ENCODE measurements at regions not wholly inside any gene's neighbourhood (a gene's known extent, or its start where the extent isn't known, plus 50 kb on each side); places are given as distances from the start of the nearest gene placed in this dataset.
"Not testable (repeated sequence)": the region's sequence is repeated elsewhere in the genome, so short reads cannot be mapped to it uniquely, and the experiment has no call there.

DNA sequence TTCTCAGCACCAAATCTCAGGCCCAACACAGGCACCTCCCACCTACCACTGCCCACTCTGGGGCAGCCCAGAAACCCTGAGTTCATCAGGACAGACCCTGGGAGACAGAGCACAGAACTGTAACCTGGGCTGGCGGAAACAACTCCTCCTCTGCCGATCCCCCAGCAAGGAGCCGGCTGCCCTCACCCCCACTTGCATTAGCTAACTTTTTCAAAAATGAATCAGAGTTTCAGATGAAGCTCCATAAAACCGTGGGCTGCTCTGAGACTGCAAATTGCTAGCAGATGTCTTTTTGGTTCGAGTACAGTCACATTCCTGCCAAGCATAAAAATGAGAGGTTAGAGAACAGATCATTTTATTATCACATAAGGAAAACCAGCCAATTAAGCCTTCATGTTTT lies 93.4 kb upstream of the PARD3 start:
- DNase-seq (ENCODE audit: low spot score) = peak; percentile 90

DNA sequence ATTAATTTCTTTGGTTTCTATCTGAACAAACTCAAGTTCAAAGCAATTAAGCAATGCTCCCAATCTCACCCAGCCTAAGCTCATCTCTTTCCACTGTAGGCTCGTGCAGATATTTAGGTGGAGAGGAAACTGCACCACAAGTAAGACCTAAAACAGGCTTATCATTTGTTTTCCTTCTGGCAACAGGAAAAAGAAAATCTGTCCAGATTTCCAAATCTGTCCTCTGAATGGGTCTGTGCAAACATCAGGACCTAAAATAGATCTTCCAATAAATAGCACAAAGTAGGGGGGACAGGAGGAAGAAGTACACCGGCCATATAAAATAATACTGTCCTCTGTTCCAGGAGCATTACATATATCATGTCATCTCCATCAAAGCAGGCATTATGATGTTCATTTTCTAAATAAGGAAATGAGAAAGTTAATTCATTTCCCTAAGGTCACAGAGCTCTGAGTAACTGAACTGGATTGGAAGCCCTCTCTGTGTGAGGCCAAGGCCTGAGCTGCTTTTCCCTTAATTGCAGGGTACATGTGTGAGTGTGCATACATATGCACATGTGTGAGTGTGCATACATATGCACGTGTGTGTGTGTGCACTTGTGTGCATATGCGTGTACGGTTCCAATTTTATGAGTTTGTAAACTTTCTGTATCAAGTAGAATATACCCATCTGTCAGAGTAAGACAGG lies 92.8 kb upstream of the PARD3 start:
- DNase-seq (ENCODE audit: low spot score) = no peak

DNA sequence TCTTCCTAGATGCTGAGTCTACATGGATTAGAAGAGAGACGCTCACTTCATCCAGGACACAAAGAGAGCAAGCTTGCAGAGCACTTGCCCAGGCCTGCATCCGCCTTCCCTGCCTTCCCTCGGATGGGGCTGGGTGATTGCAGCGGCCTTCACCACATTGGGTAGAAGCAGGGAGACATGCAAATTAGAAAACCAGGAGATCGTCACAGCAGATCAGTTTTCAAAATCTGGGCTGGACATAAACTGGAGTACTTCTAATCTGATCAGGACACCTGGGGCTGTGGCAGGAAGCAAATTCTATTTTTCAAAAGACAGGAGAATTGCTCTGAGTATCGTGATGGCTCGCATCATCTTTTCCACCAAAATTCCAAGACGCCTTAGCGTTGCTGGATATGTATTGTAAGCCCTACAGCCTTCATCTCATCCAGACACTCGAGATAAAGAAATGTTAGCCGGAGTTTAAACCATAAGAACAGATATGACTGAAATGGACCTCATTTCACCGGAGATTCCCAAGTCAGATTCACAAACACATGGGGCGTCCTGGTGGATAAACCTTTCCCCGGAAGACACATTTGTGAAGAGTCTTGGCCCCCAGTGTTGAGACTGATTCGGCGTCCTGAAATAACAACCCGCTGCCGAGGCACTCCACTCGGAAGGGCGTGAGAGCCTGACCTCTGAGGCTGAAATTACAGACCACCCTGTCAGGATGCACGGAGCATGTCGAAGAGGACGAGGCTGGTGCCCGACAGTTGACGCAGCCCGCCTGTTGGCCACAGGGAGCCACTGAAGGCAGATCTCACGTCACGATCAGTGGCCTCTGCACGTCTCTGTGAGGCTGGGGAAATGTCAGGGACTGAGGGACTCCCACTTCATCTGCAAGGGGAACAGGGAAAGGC lies 91.2 kb upstream of the PARD3 start:
- no peak for DNase-seq (ENCODE audit: low spot score)

DNA sequence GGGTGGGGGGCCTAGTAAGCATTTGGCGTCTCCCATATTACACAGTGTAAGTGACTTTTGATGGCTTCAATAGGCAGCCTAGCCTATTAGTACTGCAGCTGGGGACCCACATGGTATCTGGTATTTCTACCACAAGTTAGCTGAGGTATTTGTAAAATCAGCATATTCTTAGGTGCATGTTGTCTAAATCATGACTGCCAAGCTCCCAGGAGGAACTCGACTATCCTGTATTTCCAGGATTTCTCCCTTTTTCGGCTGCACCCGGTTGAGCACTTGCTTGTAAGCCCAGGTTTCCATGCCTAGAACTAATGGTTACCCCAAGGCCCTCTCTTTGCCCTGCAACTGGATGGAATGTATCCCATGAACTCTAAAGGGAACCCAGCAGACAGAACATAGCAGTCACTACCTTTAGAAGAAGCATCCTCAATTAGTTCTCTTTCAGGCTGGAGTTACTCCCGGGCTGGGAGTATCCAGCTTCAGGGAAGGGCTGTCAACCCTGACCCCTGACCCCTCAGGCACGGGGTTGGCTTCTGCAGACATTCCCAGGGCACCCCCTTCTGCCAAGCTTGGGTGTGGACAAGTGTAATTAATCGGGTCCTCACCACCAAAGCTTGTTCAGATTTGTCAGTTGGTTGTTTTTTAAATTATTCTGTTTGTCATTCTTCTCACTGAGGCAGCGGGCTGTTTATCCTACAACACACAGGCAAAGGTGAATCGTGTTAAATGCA lies 90.3 kb upstream of the PARD3 start:
- DNase-seq (ENCODE audit: low spot score) = no peak

DNA sequence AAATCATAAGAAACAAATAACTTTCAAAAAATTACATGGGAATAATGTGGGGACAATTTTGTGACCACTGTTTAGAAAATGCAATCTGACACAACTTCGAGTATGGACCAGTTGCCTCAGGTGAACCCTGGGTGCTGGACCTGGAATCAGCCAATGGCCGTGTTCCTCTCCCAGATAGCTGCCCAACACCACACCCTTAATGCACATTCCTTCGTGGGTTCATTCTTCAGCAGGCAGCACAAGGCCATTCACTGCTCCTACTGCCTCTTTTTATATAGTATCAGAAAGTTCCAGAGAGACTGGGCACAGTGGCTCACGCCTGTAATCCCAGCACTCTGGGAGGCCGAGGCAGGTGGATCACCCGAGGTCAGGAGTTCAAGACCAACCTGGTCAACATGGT lies 89.1 kb upstream of the PARD3 start:
- DNase-seq (ENCODE audit: low spot score) = no peak

DNA sequence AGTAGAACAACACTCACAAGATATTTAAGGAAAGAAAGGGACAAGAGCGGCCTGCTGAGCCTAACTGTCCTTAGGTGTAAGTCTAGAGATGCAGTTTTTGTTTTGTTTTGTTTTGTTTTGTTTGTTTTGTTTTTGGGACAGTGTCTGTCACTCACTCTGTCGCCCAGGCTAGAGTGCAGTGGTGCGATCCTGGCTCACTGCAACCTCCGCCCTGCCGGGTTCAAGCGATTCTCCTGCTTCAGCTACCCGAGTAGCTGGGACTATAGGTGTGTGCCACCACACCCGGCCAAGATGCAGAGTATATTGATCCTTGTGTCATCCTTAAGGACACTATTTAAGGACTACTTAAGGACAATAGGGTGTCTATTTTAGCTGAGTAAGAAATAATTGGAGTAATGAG lies 84.1 kb upstream of the PARD3 start:
- no peak for DNase-seq (ENCODE audit: low spot score)

DNA sequence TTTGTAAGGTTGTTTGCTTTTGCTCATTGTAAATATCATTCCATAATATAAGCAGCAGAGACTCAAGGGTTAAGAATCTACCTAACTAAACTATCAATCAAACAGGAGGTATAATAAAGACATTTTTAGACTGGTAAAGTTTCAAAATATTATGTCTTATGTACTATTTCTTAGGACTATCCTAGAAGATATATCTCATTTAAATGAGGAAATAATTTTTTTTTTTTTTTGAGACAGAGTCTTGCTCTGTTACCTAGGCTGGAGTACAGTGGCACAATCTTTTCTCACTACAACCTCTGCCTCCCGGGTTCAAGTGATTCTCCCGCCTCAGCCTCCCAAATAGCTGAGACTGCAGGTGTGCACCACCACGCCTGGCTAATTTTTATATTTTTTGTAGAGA lies 80.9 kb upstream of the PARD3 start:
- DNase-seq (ENCODE audit: low spot score) = no peak

DNA sequence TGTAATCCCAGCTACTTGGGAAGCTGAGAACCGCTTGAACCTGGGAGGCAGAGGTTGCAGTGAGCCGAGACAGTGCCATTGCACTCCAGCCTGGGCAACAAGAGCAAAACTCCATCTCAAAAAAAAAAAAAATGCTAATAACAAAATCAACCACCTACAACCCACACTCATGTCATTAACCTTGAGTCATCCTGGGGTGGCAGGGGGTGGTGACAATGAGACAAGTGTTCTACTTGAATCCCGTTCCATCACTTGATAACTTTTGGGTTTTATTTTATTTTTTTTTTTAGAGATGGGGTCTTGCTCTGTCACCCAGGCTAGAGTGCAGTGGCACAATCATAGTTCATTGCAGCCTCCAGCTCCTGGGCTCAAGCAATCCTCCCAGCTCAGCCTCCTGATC lies 80.0 kb upstream of the PARD3 start:
- DNase-seq (ENCODE audit: low spot score) = not testable (repeated sequence)

DNA sequence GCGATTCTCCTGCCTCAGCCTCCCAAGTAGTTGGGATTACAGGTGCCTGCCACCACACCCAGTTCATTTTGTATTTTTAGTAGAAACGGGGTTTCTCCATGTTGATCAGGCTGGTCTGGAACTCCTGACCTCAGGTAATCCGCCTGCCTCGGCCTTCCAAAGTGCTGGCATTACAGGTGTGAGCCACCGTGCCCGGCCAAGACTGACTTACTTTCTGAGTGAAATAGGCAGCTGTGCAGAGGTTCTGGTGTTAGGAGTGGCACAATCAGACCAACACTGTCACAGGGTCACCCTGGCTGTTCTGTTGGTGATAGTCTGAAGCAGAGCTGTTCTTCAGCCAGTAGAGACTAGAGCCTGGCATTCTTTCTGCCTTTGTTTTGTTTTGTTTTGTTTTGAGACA lies 77.4 kb upstream of the PARD3 start:
- not testable (repeated sequence) for DNase-seq (ENCODE audit: low spot score)

DNA sequence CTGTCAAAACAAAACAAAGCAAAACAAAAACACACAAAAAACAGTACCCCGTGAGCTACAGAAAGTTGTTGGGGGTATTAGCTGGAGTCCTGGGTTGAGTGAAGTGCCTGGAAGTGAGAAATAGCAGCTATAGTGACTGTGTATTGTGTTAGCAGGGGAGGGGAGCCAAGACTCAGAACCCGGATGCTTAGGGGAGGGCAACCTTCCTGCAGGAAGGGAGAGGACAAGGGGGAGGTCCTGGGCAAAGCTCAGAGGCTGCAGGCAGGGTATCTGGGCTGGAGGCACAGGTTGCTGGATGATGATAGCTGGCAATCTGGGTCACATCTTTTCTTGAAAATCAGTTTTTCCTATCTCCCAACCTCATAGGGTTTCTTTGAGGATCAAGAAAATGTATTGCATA lies 75.8 kb upstream of the PARD3 start:
- DNase-seq (ENCODE audit: low spot score) = no peak

DNA sequence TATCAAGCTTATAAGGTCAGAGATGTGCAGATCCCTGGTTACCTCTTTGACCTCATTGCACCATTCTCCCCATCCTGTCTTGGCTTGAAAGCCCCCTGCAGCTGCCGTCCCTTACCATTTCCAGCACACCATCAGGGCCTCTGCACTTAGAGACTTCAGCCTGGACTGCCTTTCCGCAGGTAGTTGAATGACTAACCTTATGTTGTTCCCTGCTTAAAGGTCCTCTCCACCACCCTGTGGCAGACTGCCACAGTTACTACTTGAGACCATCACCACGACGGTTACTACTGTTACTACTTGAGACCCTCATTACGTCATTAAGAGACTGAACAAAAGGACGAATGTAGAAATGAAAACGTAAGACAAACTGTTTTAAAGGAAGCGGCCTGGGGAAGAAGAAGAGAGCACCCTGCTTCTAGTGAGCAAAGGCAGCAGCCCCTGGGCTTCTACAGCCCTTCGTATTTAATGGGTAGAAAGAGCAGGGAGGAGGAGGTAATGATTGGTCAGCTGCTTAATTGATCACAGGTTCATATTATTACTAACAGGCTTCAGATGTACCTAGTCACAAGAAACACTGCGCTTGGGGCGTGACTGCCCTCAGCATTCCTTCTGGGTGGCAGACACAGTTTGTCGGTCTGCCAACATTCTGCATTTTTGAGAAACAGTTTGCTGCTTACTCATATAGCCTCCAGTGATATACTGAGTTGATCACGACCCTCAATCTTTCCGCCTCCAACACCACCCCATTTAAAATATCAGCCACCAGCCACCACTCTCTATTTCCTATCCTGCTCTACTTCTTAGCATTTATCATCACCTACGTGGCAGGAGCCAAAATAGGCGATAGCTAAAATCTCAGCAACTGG lies 74.1 kb upstream of the PARD3 start:
- no peak for DNase-seq (ENCODE audit: low spot score)

DNA sequence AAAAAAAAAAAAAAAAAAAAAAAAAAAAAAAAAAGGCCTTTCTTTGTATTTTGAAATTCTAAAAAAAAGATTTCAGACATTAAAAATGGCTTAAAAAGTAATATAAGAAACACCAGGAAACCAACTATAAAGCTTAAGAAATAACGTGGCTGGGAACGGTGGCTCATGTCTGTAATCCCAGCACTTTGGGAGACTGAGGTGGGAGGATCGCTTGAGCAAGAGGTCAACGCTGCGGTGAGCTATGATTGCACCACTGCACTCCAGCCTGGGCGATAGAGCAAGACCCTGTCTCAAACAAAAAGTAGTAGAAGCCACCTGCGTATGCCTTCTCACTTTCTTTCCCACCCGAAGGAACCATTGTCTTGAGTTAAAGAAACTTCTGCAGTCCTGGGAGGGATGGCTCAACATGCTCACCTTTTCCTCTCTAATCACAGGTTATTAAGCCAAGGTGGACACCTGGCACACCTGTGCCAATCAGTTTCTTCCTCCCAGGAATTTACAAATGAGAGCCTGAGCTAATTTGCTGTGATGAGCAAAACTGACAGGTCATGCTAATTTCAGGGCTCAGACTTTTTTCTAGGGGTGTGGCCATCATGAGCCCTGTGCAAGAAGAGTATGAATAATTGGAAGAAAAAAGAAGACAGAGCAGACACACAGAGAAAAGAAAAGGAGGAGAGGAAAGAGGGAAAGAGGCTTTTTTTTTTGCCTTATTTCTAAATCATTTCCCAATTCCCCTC lies 72.0 kb upstream of the PARD3 start:
- DNase-seq (ENCODE audit: low spot score) = no peak

DNA sequence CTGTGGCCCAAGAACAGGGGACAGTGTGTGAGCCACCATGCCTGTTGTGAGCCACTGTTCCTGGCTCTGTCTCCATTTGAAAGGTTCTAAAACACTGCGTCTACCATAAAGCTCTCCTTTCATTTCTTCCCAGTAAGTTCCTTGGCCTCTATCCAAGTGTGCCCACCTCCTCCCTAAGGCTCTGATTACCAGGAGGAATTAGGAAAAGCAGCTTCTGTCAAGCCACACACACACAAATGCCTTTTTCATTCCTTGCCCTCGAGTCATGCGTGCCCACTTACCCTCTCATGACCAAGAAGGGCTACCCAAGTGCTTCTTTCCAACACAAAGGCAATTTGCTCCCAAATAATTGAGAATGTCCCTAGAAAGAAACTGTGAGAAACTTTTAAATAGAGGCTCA lies 70.8 kb upstream of the PARD3 start:
- no peak for DNase-seq (ENCODE audit: low spot score)

DNA sequence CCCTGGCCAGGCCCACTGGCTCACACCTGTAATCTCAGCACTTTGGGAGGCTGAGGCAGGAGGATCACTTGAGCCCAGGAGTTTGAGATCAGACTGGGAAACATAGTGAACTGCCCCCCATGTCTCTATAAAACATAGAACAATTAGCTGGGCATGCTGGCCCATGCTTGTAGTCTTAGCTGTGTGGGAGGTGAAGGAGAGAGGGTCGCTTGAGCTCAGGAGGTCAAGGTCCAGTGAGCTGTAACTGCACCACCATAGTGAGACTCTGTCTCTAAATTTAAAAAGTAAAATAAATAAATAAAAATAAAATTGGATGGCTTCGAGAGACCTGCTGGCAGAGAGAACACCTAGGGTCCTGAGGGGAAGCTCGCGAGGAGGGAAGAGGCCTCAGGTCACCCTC lies 69.9 kb upstream of the PARD3 start:
- DNase-seq (ENCODE audit: low spot score) = no peak

DNA sequence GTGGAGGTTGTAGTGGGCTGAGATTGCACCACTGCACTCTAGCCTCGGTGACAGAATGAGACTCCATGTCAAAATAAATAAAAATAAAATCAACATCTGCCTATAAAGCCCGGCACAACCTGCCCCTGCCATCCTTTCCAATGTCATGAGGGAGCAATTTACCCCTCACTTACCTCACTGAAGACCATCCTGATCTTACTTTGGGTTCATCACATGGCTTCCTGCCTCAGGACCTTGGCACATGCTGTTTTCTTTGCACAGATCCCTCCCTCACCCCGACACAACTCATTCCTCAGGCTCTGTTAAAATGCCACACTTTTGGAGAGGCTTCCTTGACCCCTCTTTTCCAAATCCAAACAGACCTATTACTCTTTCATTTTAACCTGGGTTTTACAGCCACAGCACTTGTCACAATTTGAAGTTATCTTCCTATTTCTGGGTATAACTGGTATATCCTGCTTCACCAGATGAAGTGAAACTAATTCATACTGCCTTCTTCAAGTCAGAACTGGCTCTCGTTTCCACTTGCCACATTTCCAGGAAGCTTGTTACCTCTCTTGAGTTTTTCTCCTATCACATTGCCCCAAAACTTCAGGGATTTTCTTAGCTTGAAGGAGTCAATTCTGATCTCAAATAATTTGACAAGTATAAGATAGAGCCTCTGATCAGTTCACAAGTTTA lies 69.3 kb upstream of the PARD3 start:
- DNase-seq (ENCODE audit: low spot score) = no peak

DNA sequence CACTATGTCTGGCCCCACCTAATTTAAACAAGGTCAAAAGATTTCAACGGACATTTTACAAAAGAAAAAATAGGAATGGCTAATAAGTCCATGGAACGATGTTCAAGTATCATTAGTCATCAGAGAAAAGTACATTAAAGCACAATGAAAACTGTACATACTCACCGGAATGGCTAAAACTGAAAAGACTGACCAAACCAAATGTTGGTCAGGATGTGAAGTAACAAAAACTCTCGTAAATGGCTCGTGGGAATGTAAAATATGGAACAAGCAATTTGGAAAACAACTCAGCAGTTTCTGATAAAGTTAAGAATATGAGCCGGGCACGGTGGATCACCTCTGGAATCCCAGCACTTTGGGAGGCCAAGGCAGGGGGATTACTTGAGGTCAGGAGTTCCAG lies 65.7 kb upstream of the PARD3 start:
- DNase-seq (ENCODE audit: low spot score) = no peak

DNA sequence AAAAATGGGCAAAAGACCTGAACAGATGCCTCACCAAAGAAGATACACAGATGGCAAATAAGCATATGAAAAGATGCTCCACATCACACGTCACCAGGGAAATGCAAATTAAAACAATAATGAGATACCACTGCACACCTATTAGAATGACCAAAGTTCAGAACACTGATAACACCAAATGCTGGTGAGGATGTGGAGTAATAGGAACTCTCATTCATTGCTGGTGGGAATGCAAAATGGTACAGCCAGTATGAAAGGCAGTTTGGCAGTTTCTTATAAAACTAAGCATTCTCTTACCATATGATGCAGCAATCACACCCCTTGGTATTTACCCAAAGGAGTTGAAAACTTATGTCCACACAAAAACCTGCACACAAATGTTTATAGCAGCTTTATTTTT lies 63.6 kb upstream of the PARD3 start:
- DNase-seq (ENCODE audit: low spot score) = not testable (repeated sequence)

DNA sequence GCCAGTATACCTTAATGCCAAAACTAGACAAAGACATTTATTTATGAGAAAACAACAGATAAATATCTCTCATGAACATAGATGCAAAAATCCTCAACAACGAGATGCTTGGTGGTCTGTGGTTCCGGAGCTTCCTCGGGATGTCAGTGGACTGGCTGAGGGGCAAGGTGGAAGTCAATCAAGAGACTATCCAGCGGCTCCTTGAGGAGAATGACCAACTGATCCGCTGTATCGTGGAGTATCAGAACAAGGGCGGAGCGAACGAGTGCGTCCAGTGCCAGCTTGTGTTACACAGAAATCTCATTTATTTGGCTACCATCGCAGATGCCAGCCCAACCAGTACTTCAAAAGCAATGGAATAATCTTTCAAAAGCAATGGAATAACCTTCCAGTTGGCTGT lies 60.0 kb upstream of the PARD3 start:
- no peak for DNase-seq (ENCODE audit: low spot score)

DNA sequence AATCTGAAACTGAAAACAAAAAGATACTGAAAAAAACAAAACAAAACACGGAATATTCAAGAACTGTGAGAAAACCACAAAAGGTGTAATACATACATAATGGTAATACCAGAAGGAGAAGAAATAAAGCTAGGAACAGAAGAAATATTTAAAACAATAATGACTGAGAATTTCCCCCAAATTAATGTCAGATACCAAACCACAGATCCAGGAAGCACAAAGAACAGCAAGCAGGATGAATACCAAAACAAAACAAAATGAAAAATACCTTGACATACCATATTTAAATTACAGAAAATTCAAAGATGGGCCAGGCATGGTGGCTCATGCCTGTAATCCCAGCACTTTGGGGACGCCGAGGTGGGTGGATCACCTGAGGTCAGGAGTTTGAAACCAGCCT lies 57.7 kb upstream of the PARD3 start:
- DNase-seq (ENCODE audit: low spot score) = no peak

DNA sequence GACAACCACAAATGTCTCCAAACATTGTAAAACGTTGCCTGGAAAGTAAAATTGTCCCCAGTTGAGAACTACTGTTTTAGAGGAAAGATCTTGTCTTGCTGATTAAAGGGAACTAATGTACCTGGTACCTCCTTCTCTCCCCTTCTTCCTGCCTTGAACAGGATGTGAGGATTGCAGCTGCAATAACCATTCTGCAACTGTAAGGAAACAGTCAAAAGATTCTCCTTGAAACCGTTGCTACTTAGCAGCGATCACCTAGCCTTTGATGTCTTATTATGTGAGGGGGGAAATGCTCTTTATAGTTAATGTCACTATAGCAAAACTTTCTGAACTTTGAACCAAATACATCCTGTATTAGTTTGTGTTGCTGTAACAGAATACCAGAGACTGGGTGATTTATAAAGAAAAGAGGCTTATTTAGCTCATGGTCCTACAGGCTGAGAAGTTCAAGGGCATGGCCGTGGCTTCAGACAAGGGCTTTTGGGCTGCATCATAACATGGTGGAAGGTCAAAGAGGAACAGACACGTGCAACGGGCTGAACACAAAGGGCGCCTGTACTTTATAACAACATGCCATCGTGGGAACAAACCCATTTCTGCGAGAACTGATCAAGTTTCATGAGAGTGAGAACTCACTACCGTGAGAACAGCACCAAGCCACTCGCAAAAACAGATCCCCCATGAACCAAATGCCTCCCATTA lies 54.2 kb upstream of the PARD3 start:
- no peak for DNase-seq (ENCODE audit: low spot score)

Data from AG20443 (cell line).